SK-N-MC (cell line): ENCODE measurements at regions not wholly inside any gene's neighbourhood (a gene's known extent, or its start where the extent isn't known, plus 50 kb on each side); places are given as distances from the start of the nearest gene placed in this dataset.

Source experiments
- DNase-seq: peaks from one replicate; pipeline ENCODE4 v3.0.0-alpha.2; 2011; ENCODE audit warnings: low read depth, low spot score
- H3K27ac ChIP-seq: fragments of 200-600 bp; sonication (generic); 2 replicates; pipeline ENCODE4 v1.5.1; 2016; ENCODE audit warnings: mixed run types
- H3K36me3 ChIP-seq: fragments of 200-600 bp; sonication (generic); 2 replicates; pipeline ENCODE4 v1.6.1; 2017; ENCODE audit warnings: antibody characterized with exemption, low read length, mixed read lengths; ENCODE audit not compliant: insufficient read depth
- H3K4me3 ChIP-seq: fragments of 200-600 bp; sonication (generic); 2 replicates; pipeline ENCODE4 v1.5.1; 2016
- H3K9ac ChIP-seq: fragments of 200-600 bp; sonication (generic); 2 replicates; pipeline ENCODE4 v1.8.0; 2017; ENCODE audit warnings: mixed run types, mixed read lengths; ENCODE audit not compliant: insufficient read length
- H3K9me3 ChIP-seq: fragments of 200-600 bp; sonication (generic); 2 replicates; pipeline ENCODE4 v1.6.1; 2017; ENCODE audit warnings: low read depth, mild to moderate bottlenecking, antibody characterized with exemption, low read length, moderate library complexity, mixed read lengths
- EZH2 ChIP-seq: fragments of 200-600 bp; sonication (generic); IDR thresholded peaks from one replicate; pipeline ENCODE4 v1.6.1; 2017; ENCODE audit warnings: antibody characterized with exemption
- FOXP2 ChIP-seq: optimal IDR thresholded peaks from 2 replicates; pipeline ENCODE3; 2011; ENCODE audit warnings: mild to moderate bottlenecking, moderate library complexity; ENCODE audit not compliant: insufficient read depth; ENCODE audit errors: extremely low read length, control extremely low read depth
- POLR2AphosphoS5 ChIP-seq: IDR thresholded peaks from 2 replicates; pipeline ENCODE4 v1.6.1; 2012; ENCODE audit warnings: mild to moderate bottlenecking, low read depth, low read length, borderline replicate concordance

- Histone ChIP-seq H3K4me3 (no peak overlapping the region), H3K36me3 (no peaks in the 10 kb centered on the region), H3K27ac (no peak overlapping the region), H3K9ac (no peak overlapping the region), H3K9me3 (no peaks in the 10 kb centered on the region)
- no peak for DNase-seq
- TF ChIP-seq POLR2AphosphoS5: no peak
- no peak for TF ChIP-seq EZH2
- TF ChIP-seq FOXP2: no peak
Measured at GRCh38 chr20:48557380-48557779, 270.4 kb downstream of the PREX1 start.

DNA sequence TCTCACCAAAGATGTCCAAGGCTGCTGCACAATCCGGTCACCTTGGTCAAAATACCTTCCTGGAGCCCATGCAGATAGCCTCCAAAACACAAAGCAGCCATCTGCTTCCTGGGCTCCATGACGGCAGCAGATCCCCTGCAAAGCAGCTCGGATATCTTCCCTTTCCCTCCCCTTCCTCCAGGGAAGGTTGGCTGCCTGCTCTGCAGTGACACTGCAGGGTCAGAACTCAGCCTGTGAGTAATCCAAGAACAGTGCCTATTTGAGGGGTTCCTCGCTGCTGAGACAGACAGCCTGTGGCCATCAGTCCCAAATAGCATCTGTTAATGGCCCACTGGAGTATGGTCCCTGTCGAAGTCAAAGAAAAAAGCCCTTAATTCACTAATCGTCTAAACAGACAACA, 270.8 kb downstream of the PREX1 start:
- H3K9me3 ChIP-seq: no peaks in the 10 kb centered on the region
- no peak for DNase-seq
- no peak overlapping the region for H3K4me3 ChIP-seq
- H3K36me3 ChIP-seq: no peaks in the 10 kb centered on the region
- TF ChIP-seq EZH2 (no peak), POLR2AphosphoS5 (no peak), FOXP2 (no peak)
- no peak overlapping the region for H3K27ac ChIP-seq
- no peak overlapping the region for H3K9ac ChIP-seq

DNA sequence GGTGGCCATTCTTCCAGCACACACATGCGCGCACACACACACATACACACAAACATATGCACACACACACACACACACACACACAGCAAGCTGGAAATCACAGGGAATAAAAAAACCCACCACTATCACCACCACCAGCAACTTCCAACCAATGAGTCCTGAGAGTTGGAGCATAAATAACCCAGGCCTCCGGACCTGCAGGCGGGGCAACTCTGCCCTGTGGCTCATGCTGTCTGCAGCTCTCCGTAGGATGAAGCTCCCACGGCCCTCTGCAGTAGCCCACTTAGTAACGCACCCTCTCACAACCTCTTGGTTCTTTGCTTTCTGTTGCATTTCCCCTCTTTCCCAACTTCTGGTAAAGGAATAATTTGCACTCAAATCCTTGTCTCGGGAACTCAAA, 275.2 kb downstream of the PREX1 start:
- TF ChIP-seq FOXP2 (no peak), EZH2 (no peak), POLR2AphosphoS5 (no peak)
- Histone ChIP-seq H3K9me3 (no peaks in the 10 kb centered on the region), H3K9ac (no peak overlapping the region)

DNA sequence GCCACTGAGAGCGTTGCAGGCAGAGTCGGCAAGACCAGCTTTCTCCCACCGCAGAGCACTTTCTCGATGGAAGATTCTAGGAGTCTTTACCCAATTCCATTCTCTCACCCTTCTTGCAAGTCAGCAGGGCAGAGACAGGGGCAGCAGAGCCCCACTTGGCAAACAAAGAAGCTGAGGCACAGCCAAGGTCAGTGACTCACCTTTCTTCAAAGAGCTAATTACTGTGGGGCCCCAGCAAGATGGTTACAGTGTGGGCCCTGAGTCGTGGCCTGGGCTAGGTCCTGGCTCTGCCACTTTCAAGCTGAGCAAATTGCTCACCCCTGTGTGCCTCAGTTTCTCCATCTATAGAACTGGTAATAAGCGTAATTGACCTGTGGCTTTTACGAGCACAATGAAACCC, 277.0 kb downstream of the PREX1 start:
- TF ChIP-seq EZH2 (no peak), POLR2AphosphoS5 (no peak), FOXP2 (no peak)
- no peak overlapping the region for H3K27ac ChIP-seq

More for the DNA sequence above, 275.2 kb downstream of the PREX1 start:
- Histone ChIP-seq H3K4me3 (no peak overlapping the region), H3K36me3 (no peaks in the 10 kb centered on the region), H3K27ac (no peak overlapping the region)
- DNase-seq: no peak

DNA sequence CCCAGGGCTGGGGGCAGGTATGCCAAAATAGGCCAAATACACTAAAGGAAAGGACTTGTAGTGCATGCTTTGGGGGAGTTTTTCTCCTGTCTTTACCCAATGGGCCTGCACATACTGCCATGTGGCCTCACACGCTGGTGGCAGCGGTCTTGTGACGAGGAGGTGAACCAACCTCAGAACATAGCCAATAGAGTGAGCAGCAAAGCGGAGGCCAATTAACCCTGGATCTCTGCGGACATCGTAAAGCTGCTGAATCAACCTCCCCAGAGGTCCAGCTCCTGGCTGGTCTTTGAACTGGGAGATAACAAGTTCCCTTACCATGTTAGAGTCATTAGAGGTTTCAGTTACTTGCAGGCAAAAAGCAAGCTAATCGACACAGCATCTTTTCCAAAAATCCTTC, 280.1 kb downstream of the PREX1 start:
- no peak overlapping the region for H3K27ac ChIP-seq
- no peak for DNase-seq
- H3K4me3 ChIP-seq: no peak overlapping the region
- no peaks in the 10 kb centered on the region for H3K36me3 ChIP-seq
- no peak overlapping the region for H3K9ac ChIP-seq
- TF ChIP-seq EZH2 (no peak), POLR2AphosphoS5 (no peak), FOXP2 (no peak)
- no peaks in the 10 kb centered on the region for H3K9me3 ChIP-seq

More for the DNA sequence above, 277.0 kb downstream of the PREX1 start:
- no peak overlapping the region for H3K4me3 ChIP-seq
- DNase-seq: no peak
- H3K9me3 ChIP-seq: no peaks in the 10 kb centered on the region
- no peaks in the 10 kb centered on the region for H3K36me3 ChIP-seq
- no peak overlapping the region for H3K9ac ChIP-seq

DNA sequence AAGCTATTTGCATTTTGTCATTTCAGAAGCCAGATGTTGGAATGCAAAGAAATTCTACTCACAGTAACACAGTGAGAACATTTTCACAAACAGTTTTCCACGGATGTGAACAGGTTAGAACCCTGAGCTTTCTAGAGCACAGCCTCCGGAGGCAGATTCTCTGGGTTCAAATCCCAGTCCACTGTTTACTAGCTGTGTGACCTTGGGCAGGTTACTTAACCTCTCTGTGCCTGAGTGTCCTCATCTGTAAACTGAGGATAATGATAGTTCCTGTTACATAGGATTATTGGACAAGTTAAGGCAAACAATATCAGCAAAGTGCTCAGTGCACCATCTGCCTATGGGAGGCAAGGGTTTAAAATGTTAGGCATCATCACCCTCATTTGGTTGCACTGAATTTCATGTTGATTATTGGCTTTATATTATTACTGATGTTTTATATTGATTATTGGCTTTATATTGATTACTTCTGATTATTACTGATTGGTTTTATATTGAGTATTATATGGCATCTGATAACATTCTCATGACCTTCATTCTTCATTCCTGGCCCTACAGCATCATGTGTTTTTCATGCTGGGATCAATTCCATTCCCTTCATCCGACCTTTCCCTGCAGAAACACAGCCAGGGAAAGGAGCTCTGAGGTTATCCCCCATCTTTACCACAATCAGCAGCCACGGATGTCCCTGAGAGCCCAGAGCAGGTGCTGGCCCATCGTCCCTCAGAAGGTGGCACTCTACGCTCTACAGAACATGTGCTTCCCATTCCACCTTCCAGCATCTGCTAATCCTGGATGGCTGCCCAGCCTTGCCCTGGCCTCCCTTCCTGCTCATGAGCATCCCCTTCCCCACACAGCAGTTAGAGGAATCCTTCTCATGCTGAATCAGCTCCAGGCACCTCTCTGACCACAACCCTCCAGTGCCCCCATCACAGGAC, 283.1 kb downstream of the PREX1 start:
- Histone ChIP-seq H3K4me3 (no peak overlapping the region), H3K9ac (no peak overlapping the region), H3K9me3 (no peaks in the 10 kb centered on the region), H3K36me3 (no peaks in the 10 kb centered on the region), H3K27ac (no peak overlapping the region)
- no peak for TF ChIP-seq EZH2
- no peak for TF ChIP-seq FOXP2
- TF ChIP-seq POLR2AphosphoS5: no peak
- DNase-seq: no peak

- no peaks in the 10 kb centered on the region for H3K36me3 ChIP-seq
- H3K9ac ChIP-seq: no peak overlapping the region
- TF ChIP-seq EZH2: no peak
- TF ChIP-seq FOXP2: no peak
- no peak for TF ChIP-seq POLR2AphosphoS5
- H3K27ac ChIP-seq: no peak overlapping the region
- H3K9me3 ChIP-seq: no peaks in the 10 kb centered on the region
- DNase-seq: no peak
- no peak overlapping the region for H3K4me3 ChIP-seq
Measured at GRCh38 chr20:48541581-48542071, 286.2 kb downstream of the PREX1 start.

- Histone ChIP-seq H3K4me3 (no peak overlapping the region), H3K36me3 (no peaks in the 10 kb centered on the region), H3K9me3 (no peaks in the 10 kb centered on the region), H3K9ac (no peak overlapping the region), H3K27ac (no peak overlapping the region)
- DNase-seq: no peak
- no peak for TF ChIP-seq FOXP2
- no peak for TF ChIP-seq POLR2AphosphoS5
- TF ChIP-seq EZH2: no peak
Measured at GRCh38 chr20:48538856-48539255, 288.9 kb downstream of the PREX1 start.
